ENCODE measurements at regions not wholly inside any gene's neighbourhood (a gene's known extent, or its start where the extent isn't known, plus 50 kb on each side); places are given as distances from the start of the nearest gene placed in this dataset.

- no peak overlapping the region for H3K4me3 ChIP-seq (ENCODE audit: low read depth, low read length)
- TF ChIP-seq MAX (IDR thresholded peaks at IDR 0.05; ENCODE audit: low read depth, low read length) (no peak), CTCF (IDR thresholded peaks at IDR 0.05; ENCODE audit: low read depth, low read length) (no peak), MYC (IDR thresholded peaks at IDR 0.05; ENCODE audit: low read depth, low read length) (no peak), POLR2A (IDR thresholded peaks at IDR 0.05; ENCODE audit: extremely low read depth, insufficient read length) (no peak)
- no peak for DNase-seq (ENCODE audit: low read depth)
Measured at GRCh38 chr14:65257425-65257824, 155.1 kb upstream of the FUT8 start.

- TF ChIP-seq MAX (IDR thresholded peaks at IDR 0.05; ENCODE audit: low read depth, low read length) (no peak), CTCF (IDR thresholded peaks at IDR 0.05; ENCODE audit: low read depth, low read length) (no peak), MYC (IDR thresholded peaks at IDR 0.05; ENCODE audit: low read depth, low read length) (no peak), POLR2A (IDR thresholded peaks at IDR 0.05; ENCODE audit: extremely low read depth, insufficient read length) (no peak)
- H3K4me3 ChIP-seq (ENCODE audit: low read depth, low read length) = no peak overlapping the region
- DNase-seq (ENCODE audit: low read depth) = no peak
Measured at GRCh38 chr14:65258391-65258790, 154.1 kb upstream of the FUT8 start.

- TF ChIP-seq POLR2A (IDR thresholded peaks at IDR 0.05; ENCODE audit: extremely low read depth, insufficient read length) (no peak), MAX (IDR thresholded peaks at IDR 0.05; ENCODE audit: low read depth, low read length) (no peak), CTCF (IDR thresholded peaks at IDR 0.05; ENCODE audit: low read depth, low read length) (no peak), MYC (IDR thresholded peaks at IDR 0.05; ENCODE audit: low read depth, low read length) (no peak)
- no peak overlapping the region for H3K4me3 ChIP-seq (ENCODE audit: low read depth, low read length)
- DNase-seq (ENCODE audit: low read depth) = no peak
Measured at GRCh38 chr14:65259000-65259399, 153.5 kb upstream of the FUT8 start.

GRCh38 chr14:65260786-65261185 is 151.7 kb upstream of the FUT8 start:
- H3K4me3 ChIP-seq (ENCODE audit: low read depth, low read length) = no peak overlapping the region
- TF ChIP-seq MYC (IDR thresholded peaks at IDR 0.05; ENCODE audit: low read depth, low read length) (no peak), CTCF (IDR thresholded peaks at IDR 0.05; ENCODE audit: low read depth, low read length) (no peak), POLR2A (IDR thresholded peaks at IDR 0.05; ENCODE audit: extremely low read depth, insufficient read length) (no peak), MAX (IDR thresholded peaks at IDR 0.05; ENCODE audit: low read depth, low read length) (no peak)
- no peak for DNase-seq (ENCODE audit: low read depth)

- no peak overlapping the region for H3K4me3 ChIP-seq (ENCODE audit: low read depth, low read length)
- DNase-seq (ENCODE audit: low read depth) = no peak
- no peak for TF ChIP-seq MYC (IDR thresholded peaks at IDR 0.05; ENCODE audit: low read depth, low read length)
- TF ChIP-seq POLR2A (IDR thresholded peaks at IDR 0.05; ENCODE audit: extremely low read depth, insufficient read length) = no peak
- no peak for TF ChIP-seq CTCF (IDR thresholded peaks at IDR 0.05; ENCODE audit: low read depth, low read length)
- TF ChIP-seq MAX (IDR thresholded peaks at IDR 0.05; ENCODE audit: low read depth, low read length) = no peak
Measured at GRCh38 chr14:65261425-65261920, 151.1 kb upstream of the FUT8 start.

All from NB4 (cell line).